Brain microvascular endothelial cell (primary cell): ENCODE measurements at regions not wholly inside any gene's neighbourhood (a gene's known extent, or its start where the extent isn't known, plus 50 kb on each side); places are given as distances from the start of the nearest gene placed in this dataset.

Experiments
- DNase-seq: peaks from one replicate; pipeline ENCODE4 v3.0.0-alpha.2; 2020
- H3K27ac ChIP-seq: fragments of 250-450 bp; sonication (Bioruptor Pico); 2 replicates; pipeline ENCODE4 v1.5.1; 2020; ENCODE audit warnings: mild to moderate bottlenecking, moderate library complexity
- H3K27me3 ChIP-seq: fragments of 250-450 bp; sonication (Bioruptor Pico); replicated peaks from 2 replicates; pipeline ENCODE4 v1.5.1; 2020; ENCODE audit warnings: mild to moderate bottlenecking
- H3K36me3 ChIP-seq: fragments of 250-450 bp; sonication (Bioruptor Pico); replicated peaks from 2 replicates; pipeline ENCODE4 v1.5.1; 2020; ENCODE audit warnings: mild to moderate bottlenecking
- H3K4me3 ChIP-seq: 2 replicates; pipeline ENCODE4 v1.5.1; 2011; ENCODE audit warnings: low read depth, mild to moderate bottlenecking, control low read depth, low read length, moderate library complexity
- in situ Hi-C: cut with HindIII; loops from 2 replicates; pipeline ENCODE4 v1.10.0; 2017; ENCODE audit warnings: low sequenced_read_pairs, low pct_ligation_motif_present
- TF ChIP-seq, protein P1 (sequence below): IDR thresholded peaks from 2 replicates; pipeline ENCODE4 v1.5.1; 2011; ENCODE audit warnings: low read depth, mild to moderate bottlenecking, moderate library complexity, low read length, control low read depth, inconsistent platforms; ENCODE audit errors: missing control alignments

- no peak overlapping the region for H3K4me3 ChIP-seq
- DNase-seq = no peak
- H3K36me3 ChIP-seq = no peaks in the 10 kb centered on the region
- TF ChIP-seq, protein P1, sequence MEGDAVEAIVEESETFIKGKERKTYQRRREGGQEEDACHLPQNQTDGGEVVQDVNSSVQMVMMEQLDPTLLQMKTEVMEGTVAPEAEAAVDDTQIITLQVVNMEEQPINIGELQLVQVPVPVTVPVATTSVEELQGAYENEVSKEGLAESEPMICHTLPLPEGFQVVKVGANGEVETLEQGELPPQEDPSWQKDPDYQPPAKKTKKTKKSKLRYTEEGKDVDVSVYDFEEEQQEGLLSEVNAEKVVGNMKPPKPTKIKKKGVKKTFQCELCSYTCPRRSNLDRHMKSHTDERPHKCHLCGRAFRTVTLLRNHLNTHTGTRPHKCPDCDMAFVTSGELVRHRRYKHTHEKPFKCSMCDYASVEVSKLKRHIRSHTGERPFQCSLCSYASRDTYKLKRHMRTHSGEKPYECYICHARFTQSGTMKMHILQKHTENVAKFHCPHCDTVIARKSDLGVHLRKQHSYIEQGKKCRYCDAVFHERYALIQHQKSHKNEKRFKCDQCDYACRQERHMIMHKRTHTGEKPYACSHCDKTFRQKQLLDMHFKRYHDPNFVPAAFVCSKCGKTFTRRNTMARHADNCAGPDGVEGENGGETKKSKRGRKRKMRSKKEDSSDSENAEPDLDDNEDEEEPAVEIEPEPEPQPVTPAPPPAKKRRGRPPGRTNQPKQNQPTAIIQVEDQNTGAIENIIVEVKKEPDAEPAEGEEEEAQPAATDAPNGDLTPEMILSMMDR = no peak
- in situ Hi-C loops = no loop called here
- no peaks in the 10 kb centered on the region for H3K27me3 ChIP-seq
- H3K27ac ChIP-seq = no peak overlapping the region
Observed at GRCh38 chr7:131131746-131132431, 195.8 kb upstream of the MKLN1 start.

GRCh38 chr7:131139462-131139861, 188.2 kb upstream of the MKLN1 start:
- Histone ChIP-seq H3K27me3 (no peaks in the 10 kb centered on the region), H3K4me3 (no peak overlapping the region), H3K27ac (no peak overlapping the region), H3K36me3 (no peaks in the 10 kb centered on the region)
- no peak for DNase-seq
- in situ Hi-C loops = no loop called here
- TF ChIP-seq, protein P1 = no peak

GRCh38 chr7:131141443-131141967, 186.2 kb upstream of the MKLN1 start:
- Histone ChIP-seq H3K4me3 (no peak overlapping the region), H3K36me3 (no peaks in the 10 kb centered on the region), H3K27me3 (no peaks in the 10 kb centered on the region), H3K27ac (no peak overlapping the region)
- no peak for DNase-seq
- in situ Hi-C loops = no loop called here
- TF ChIP-seq, protein P1 = no peak

GRCh38 chr7:131143869-131144268, 183.8 kb upstream of the MKLN1 start:
- no peaks in the 10 kb centered on the region for H3K27me3 ChIP-seq
- H3K36me3 ChIP-seq = no peaks in the 10 kb centered on the region
- in situ Hi-C loops = no loop called here
- H3K27ac ChIP-seq = no peak overlapping the region
- TF ChIP-seq, protein P1 = no peak
- H3K4me3 ChIP-seq = no peak overlapping the region
- no peak for DNase-seq

DNA sequence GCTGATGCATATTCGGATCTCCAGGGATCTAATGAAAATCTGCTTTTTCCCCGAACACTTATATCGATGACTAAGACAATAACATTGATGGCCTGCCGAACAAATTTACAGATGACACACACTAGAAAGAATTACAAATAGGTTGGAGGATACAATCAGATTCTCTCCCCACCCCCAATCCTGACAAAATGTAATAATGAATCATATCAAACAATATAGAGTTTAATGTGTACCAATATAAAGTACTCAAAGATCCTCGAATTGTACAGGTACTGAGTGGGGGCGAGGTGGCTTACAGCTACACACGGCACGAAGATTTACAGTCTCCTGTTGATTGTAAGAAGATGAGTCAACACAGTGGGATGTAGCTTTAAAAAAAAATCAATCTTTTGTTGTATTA, 182.7 kb upstream of the MKLN1 start:
- Histone ChIP-seq H3K27me3 (no peaks in the 10 kb centered on the region), H3K36me3 (no peaks in the 10 kb centered on the region), H3K4me3 (no peak overlapping the region), H3K27ac (no peak overlapping the region)
- TF ChIP-seq, protein P1 = no peak
- DNase-seq = no peak
- in situ Hi-C loops = no loop called here

DNA sequence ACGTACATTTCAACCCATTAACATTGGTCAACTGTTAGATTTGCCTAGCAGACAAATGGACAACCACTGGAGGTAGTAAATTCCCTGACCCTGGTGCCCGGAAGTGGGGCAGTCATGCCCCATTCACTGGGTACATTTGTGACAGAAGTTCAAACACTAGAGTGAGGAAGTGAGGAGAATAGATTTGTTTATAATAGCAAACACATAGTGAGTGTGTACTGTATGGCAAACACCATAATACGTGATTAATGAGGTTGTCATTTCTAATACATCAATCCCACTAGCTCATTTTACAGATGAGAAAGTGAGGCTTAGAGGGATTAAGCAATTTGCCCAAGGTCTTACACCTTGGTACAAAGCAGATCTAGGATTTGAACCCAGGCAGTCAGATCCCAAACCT, 181.9 kb upstream of the MKLN1 start:
- H3K4me3 ChIP-seq = no peak overlapping the region
- no peaks in the 10 kb centered on the region for H3K36me3 ChIP-seq
- in situ Hi-C loops = no loop called here
- no peak for DNase-seq
- TF ChIP-seq, protein P1 = no peak
- no peak overlapping the region for H3K27ac ChIP-seq
- no peaks in the 10 kb centered on the region for H3K27me3 ChIP-seq
